Psoas muscle (tissue), 7 donors: ENCODE measurements at regions not wholly inside any gene's neighbourhood (a gene's known extent, or its start where the extent isn't known, plus 50 kb on each side); places are given as distances from the start of the nearest gene placed in this dataset.

Source experiments
- ATAC-seq, 4 donors: fragments of 200-7000 bp; cut with Tn5 transposase; one replicate each; pipeline ENCODE4 v1.9.1; 2020; ENCODE audit warnings: moderate library complexity in 3 of 4, mild to moderate bottlenecking in 2 of 4
- DNase-seq, 2 donors: peaks; one replicate each; pipeline ENCODE4 v3.0.0-alpha.2; 2020
- H3K27ac ChIP-seq: fragments of 200-600 bp; one replicate; pipeline ENCODE4 v1.8.0; 2022
- H3K27me3 ChIP-seq, 3 donors: fragments of 200-600 bp in 1 of 3; one replicate each; pipeline versions ENCODE4 v1.6.1 to v1.8.0; 2013 to 2022; ENCODE audit warnings: low read length in 2 of 3, mild to moderate bottlenecking in 2 of 3, moderate library complexity in 1 of 3; ENCODE audit not compliant: insufficient read depth in 3 of 3
- H3K36me3 ChIP-seq, 2 donors: fragments of 200-600 bp in 1 of 2; one replicate each; pipeline versions ENCODE4 v1.6.1 to v1.8.0; 2013 to 2022; ENCODE audit warnings: low read depth in 1 of 2, mild to moderate bottlenecking in 1 of 2, moderate library complexity in 1 of 2; ENCODE audit not compliant: insufficient read depth in 1 of 2
- H3K4me1 ChIP-seq: fragments of 200-600 bp; one replicate; pipeline ENCODE4 v1.8.0; 2022
- H3K4me3 ChIP-seq: fragments of 200-600 bp; one replicate; pipeline ENCODE4 v1.8.0; 2022; ENCODE audit warnings: mild to moderate bottlenecking
- H3K9me3 ChIP-seq: fragments of 200-600 bp; one replicate; pipeline ENCODE4 v1.8.0; 2022
- WGBS, 3 donors: extraction: QIAGEN DNeasy Blood & Tissue Kit; methylation state at CpG; one replicate each; pipeline versions ENCODE4 v1.1.6 to v1.1.7; 2013; 5-methylcytosine and 5-hydroxymethylcytosine counted together
- intact Hi-C, 2 donors: fragments of 100-400 bp; cut with DNase I; formaldehyde crosslinking; loops; one replicate each; pipeline versions ENCODE4 v1.11.0 to v1.14.2; 2022
- TF ChIP-seq, protein P1 (sequence below): fragments of 200-600 bp; IDR thresholded peaks from one replicate; pipeline ENCODE4 v1.8.0; 2022; ENCODE audit warnings: antibody characterized with exemption
- donor health status: healthy with polysubstance abuse.
- donor health status: DM: no; HTN: no; CAD: no; lungs with moderate emphysema.
- donor health status: Bipolar disorder and iron deficiency.
- donor health status: healthy.
- donor health status: DM: yes; HTN: yes; CAD: no.
- donor health status: DM: no; HTN: no; CAD: no.
- donor health status: DM: yes; HTN: yes; CAD: no.

DNA sequence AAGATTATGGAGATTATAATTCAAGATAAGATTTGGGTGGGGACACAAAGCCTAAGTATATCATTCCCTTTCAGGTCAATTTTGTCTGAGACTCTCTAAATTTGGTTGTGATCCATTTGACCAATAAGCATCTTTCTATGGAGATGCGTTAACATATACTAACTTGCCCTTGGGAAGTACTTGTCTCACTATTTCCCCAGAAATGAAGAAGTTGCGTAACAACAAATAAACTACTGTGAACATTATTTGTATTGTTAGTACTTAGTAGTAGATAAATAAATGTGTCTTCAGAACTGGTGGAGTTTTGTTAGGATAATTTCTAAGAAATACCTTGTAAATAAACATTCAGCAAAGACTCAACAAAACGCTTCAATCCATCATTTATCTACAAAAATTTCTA lies 127.3 kb upstream of the LYZL2 start:
- Histone ChIP-seq H3K36me3 (no peaks in the 10 kb centered on the region), H3K27me3 (no peaks in the 10 kb centered on the region), H3K4me3 (no peak overlapping the region), H3K4me1 (no peaks in the 10 kb centered on the region), H3K9me3 (peaks cover 6% of the 10 kb centered on the region), H3K27ac (no peak overlapping the region)
- no peak for DNase-seq
- TF ChIP-seq, protein P1, sequence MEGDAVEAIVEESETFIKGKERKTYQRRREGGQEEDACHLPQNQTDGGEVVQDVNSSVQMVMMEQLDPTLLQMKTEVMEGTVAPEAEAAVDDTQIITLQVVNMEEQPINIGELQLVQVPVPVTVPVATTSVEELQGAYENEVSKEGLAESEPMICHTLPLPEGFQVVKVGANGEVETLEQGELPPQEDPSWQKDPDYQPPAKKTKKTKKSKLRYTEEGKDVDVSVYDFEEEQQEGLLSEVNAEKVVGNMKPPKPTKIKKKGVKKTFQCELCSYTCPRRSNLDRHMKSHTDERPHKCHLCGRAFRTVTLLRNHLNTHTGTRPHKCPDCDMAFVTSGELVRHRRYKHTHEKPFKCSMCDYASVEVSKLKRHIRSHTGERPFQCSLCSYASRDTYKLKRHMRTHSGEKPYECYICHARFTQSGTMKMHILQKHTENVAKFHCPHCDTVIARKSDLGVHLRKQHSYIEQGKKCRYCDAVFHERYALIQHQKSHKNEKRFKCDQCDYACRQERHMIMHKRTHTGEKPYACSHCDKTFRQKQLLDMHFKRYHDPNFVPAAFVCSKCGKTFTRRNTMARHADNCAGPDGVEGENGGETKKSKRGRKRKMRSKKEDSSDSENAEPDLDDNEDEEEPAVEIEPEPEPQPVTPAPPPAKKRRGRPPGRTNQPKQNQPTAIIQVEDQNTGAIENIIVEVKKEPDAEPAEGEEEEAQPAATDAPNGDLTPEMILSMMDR, result no peak
- 97 to 99% (median 98%) methylated on average over 3 of the region's 3 CpGs for WGBS, 3 donors
- no peak for ATAC-seq
- intact Hi-C loops, result loop anchor here in 1 of 2 donors (10.0 kb wide), 1 partner anchor 1058 kb away; no protein-coding TSS in a partner anchor

DNA sequence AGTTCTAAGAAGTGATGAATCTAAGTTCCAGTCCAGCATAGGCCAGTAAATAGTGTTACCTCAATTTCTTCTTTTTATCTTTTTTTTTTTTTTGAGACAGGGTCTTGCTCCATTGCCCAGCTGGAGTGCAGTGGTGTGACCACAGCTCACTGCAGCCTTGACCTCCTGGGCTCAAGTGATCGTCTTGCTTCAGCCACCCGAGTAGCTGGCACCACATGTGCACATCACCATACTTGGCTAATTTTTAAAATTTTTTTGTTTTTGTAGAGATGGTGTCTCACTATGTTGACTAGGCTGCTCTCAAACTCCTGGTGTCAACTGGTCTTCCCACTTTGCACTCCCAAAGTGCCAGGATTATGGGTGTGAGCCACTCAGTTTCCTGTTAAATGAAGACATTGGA lies 126.6 kb upstream of the LYZL2 start:
- 53 to 80% (median 58%) methylated on average over 2 of the region's 2 CpGs for WGBS, 3 donors
- DNase-seq (no peak), ATAC-seq (no peak)
- TF ChIP-seq, protein P1, result no peak
- Histone ChIP-seq H3K36me3 (no peaks in the 10 kb centered on the region), H3K27ac (no peak overlapping the region), H3K4me1 (no peaks in the 10 kb centered on the region), H3K4me3 (no peak overlapping the region), H3K27me3 (no peaks in the 10 kb centered on the region), H3K9me3 (peaks cover 3% of the 10 kb centered on the region)
- intact Hi-C loops, result loop anchor here in 1 of 2 donors (10.0 kb wide), 1 partner anchor 1059 kb away; no protein-coding TSS in a partner anchor

DNA sequence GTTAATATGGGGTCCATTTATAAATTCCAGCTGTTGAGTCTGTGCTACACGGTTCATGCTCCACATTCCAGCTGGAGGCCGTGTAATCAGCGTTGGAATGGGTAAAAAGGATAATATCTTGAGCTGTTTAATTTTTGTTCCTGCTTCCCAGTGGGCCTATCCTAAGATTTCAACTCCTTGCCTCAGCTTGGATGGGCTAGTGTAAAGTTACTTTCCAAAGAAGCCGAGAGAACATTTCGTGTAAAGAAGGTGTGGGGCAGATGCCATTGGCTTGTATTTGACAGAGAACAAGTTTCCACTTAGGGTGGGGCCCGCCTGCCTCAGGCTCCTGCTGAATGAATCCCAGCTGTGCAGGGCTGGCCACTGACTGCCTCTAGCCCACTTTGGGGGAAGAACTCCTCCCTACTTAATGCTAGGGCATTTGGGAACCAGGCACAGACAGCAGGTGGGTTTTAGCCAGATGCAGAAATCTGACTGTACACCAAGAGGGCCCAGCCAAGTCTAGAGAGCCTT lies 125.9 kb upstream of the LYZL2 start:
- ATAC-seq, result no peak
- no peaks in the 10 kb centered on the region for H3K4me1 ChIP-seq
- WGBS, 3 donors, result 39 to 43% (median 42%) methylated on average over 6 of the region's 6 CpGs
- peak in 1 of 2 donors; percentile 46 for DNase-seq
- H3K27me3 ChIP-seq, result no peaks in the 10 kb centered on the region
- TF ChIP-seq, protein P1, result no peak
- intact Hi-C loops, result loop anchor here in 1 of 2 donors (10.0 kb wide), 1 partner anchor 1059 kb away; no protein-coding TSS in a partner anchor
- no peak overlapping the region for H3K4me3 ChIP-seq
- H3K9me3 ChIP-seq, result no peaks in the 10 kb centered on the region
- no peaks in the 10 kb centered on the region for H3K36me3 ChIP-seq
- H3K27ac ChIP-seq, result peak overlapping the region; percentile 3

DNA sequence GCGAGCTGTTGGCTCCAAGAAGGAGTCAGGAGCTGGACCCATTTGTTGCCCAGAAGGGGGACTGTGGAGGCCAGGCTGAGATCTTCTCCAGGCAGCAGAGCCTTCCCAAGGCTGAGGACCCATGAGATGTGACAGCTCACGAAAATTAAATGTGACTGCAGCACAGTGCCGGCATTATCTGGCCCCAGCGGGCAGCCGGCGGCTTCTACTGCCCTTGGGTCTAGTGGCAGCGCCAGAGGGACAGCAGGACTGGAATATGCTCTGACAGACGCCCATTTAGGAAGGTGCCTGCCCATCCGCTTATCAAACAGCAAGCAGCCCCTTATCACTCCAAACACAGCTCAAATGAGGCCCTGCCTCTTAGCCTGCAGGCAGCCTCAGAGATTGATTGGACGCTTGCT lies 122.9 kb upstream of the LYZL2 start:
- ATAC-seq (peak; percentile 17 to 24 (median 22)), DNase-seq (no peak)
- intact Hi-C loops, result loop anchor here in 1 of 2 donors (10.0 kb wide), 1 partner anchor 1062 kb away; no protein-coding TSS in a partner anchor
- no peaks in the 10 kb centered on the region for H3K9me3 ChIP-seq
- TF ChIP-seq, protein P1, result no peak
- H3K36me3 ChIP-seq, result no peaks in the 10 kb centered on the region
- WGBS, 3 donors, result 50 to 68% (median 58%) methylated on average over 10 of the region's 10 CpGs
- no peaks in the 10 kb centered on the region for H3K27me3 ChIP-seq
- H3K4me3 ChIP-seq, result no peak overlapping the region
- H3K27ac ChIP-seq, result no peak overlapping the region
- no peaks in the 10 kb centered on the region for H3K4me1 ChIP-seq
